K562 (cell line): ENCODE measurements at regions not wholly inside any gene's neighbourhood (a gene's known extent, or its start where the extent isn't known, plus 50 kb on each side); places are given as distances from the start of the nearest gene placed in this dataset.

ENCODE experiments used
- ATAC-seq: fragments of 200-7000 bp; cut with Tn5 transposase; 3 replicates; pipeline ENCODE4 v1.9.1; 2020; ENCODE audit warnings: moderate library complexity
- BruUV-seq: library from RNA; stranded (reverse); fragments of 400-500 nt; replicated peaks from 2 replicates; lab custom pipeline; 2021; lab: Mats Ljungman, UMichigan
- CTCF ChIA-PET: fragments of 300-600 bp; formaldehyde crosslinking; extraction: SDS; loops from one replicate; lab custom pipeline; 2021; ENCODE audit warnings: low intra/inter-chr PET ratio; lab: Yijun Ruan, JAX
- POLR2A ChIA-PET: fragments of 300-600, 350-650 bp; sonication (Branson Sonifier 250); formaldehyde crosslinking; extraction: SDS; loops from one replicate; lab custom pipeline; 2021; ENCODE audit warnings: antibody characterized with exemption, inconsistent platforms; lab: Yijun Ruan, JAX
- DNase-seq, 4 experiments: peaks; one replicate each; pipeline versions ENCODE4 v3.0.0 to v3.0.0-alpha.2; 2011 to 2018; ENCODE audit warnings: low spot score in 3 of 4, mixed read lengths in 3 of 4; ENCODE audit errors: extremely low read depth in 1 of 4
- FAIRE-seq: peaks from 2 replicates; lab custom pipeline; 2011; peaks lifted over from hg19 to GRCh38; lab: Jason Lieb, UNC
- H2AFZ ChIP-seq: 2 replicates; pipeline ENCODE4 v1.6.0; 2011; ENCODE audit warnings: low read depth, low read length, control low read depth, inconsistent platforms
- H3K27ac ChIP-seq: fragments of 200-600 bp; 3 replicates; pipeline ENCODE4 v1.8.0; 2011; ENCODE audit warnings: low read depth, mild to moderate bottlenecking, control low read depth, inconsistent platforms, low read length, moderate library complexity, mixed read lengths; ENCODE audit errors: extremely low read depth
- H3K27me3 ChIP-seq, 2 experiments: fragments of 300-600 bp in 1 of 2; 2 replicates in 1 of 2; 3 replicates in 1 of 2; pipeline versions ENCODE4 v1.6.0 to v1.8.0; 2011; ENCODE audit warnings: inconsistent platforms in 2 of 2, low read length in 2 of 2, mild to moderate bottlenecking in 1 of 2, mixed read lengths in 1 of 2, moderate library complexity in 1 of 2; ENCODE audit not compliant: control insufficient read depth in 2 of 2, insufficient read depth in 2 of 2
- H3K36me3 ChIP-seq: fragments of 300-600 bp; 3 replicates; pipeline ENCODE4 v1.8.0; 2011; ENCODE audit warnings: mild to moderate bottlenecking, low read length, inconsistent platforms; ENCODE audit not compliant: control insufficient read depth, insufficient read depth
- H3K4me1 ChIP-seq, 2 experiments: fragments of 200-600 bp in 1 of 2; replicated peaks in 1 of 2; 2 replicates in 1 of 2; 3 replicates in 1 of 2; pipeline versions ENCODE4 v1.5.1 to v1.8.0; 2011; ENCODE audit warnings: inconsistent platforms in 2 of 2, low read length in 2 of 2, mild to moderate bottlenecking in 1 of 2, mixed read lengths in 1 of 2, moderate library complexity in 1 of 2; ENCODE audit not compliant: control insufficient read depth in 2 of 2, insufficient read depth in 2 of 2
- H3K4me2 ChIP-seq: 2 replicates; pipeline ENCODE4 v1.6.1; 2011; ENCODE audit warnings: low read length, control low read depth, inconsistent platforms, mixed read lengths; ENCODE audit not compliant: insufficient read depth
- H3K4me3 ChIP-seq: fragments of 200-600 bp; sonication (generic), shearing (Covaris generic); 2 replicates; pipeline ENCODE4 v1.5.1; 2016; ENCODE audit warnings: control low read depth, inconsistent platforms
- H3K79me2 ChIP-seq: fragments of 200-600 bp; 3 replicates; pipeline ENCODE4 v1.8.0; 2011; ENCODE audit warnings: low read length, inconsistent platforms; ENCODE audit not compliant: control insufficient read depth, insufficient read depth
- H3K9ac ChIP-seq, 2 experiments: 2 replicates each; pipeline versions ENCODE4 v1.6.0 to v1.6.1; 2011; ENCODE audit warnings: low read depth in 2 of 2, low read length in 2 of 2, control low read depth in 1 of 2, inconsistent platforms in 1 of 2, mild to moderate bottlenecking in 1 of 2, mixed read lengths in 1 of 2; ENCODE audit not compliant: insufficient read depth in 1 of 2
- H3K9me1 ChIP-seq: one replicate; pipeline ENCODE4 v1.6.0; 2011; ENCODE audit warnings: inconsistent platforms, mild to moderate bottlenecking, low read length, moderate library complexity; ENCODE audit not compliant: control insufficient read depth, insufficient read depth
- H3K9me3 ChIP-seq: replicated peaks from 2 replicates; pipeline ENCODE4 v1.5.1; 2011; ENCODE audit warnings: low read depth, low read length, inconsistent platforms; ENCODE audit not compliant: control insufficient read depth, insufficient read depth
- H4K20me1 ChIP-seq: replicated peaks from 2 replicates; pipeline ENCODE4 v1.6.1; 2011; ENCODE audit warnings: low read length, inconsistent platforms, mixed read lengths; ENCODE audit not compliant: control insufficient read depth, insufficient read depth
- CBX3 ChIP-seq, 2 experiments: IDR thresholded peaks; 1 replicate in 1 of 2; 2 replicates in 1 of 2; pipeline ENCODE4 v1.6.1; 2012; ENCODE audit warnings: inconsistent platforms in 2 of 2, low read length in 2 of 2, borderline replicate concordance in 1 of 2, control low read depth in 1 of 2
- FIP1L1 ChIP-seq: fragments of 200-400 bp; formaldehyde crosslinking; IDR thresholded peaks from 2 replicates; pipeline ENCODE4 v1.6.1; 2018; ENCODE audit warnings: mild to moderate bottlenecking, low read depth, low read length; ENCODE audit not compliant: poor library complexity, severe bottlenecking
- NRF1 ChIP-seq, 2 experiments: fragments of 450-650 bp; IDR thresholded peaks in 1 of 2; conservative IDR thresholded peaks in 1 of 2; 2 replicates each; pipeline ENCODE4 v1.6.1; 2014; ENCODE audit warnings: mild to moderate bottlenecking in 2 of 2
- ZFPM2 ChIP-seq: fragments of 250-450 bp; sonication (Bioruptor Pico); IDR thresholded peaks from 2 replicates; pipeline ENCODE4 v1.5.1; 2022; ENCODE audit warnings: mild to moderate bottlenecking
- ZNF174 ChIP-seq: fragments of 250-450 bp; sonication (Bioruptor Pico); IDR thresholded peaks from 2 replicates; pipeline ENCODE4 v1.4.0; 2020; ENCODE audit warnings: mild to moderate bottlenecking
- ZNF239 ChIP-seq: fragments of 250-450 bp; sonication (Bioruptor Pico); IDR thresholded peaks from 2 replicates; pipeline ENCODE4 v1.4.0; 2020; ENCODE audit warnings: mild to moderate bottlenecking
- ZNF324 ChIP-seq: fragments of 250-450 bp; sonication (Bioruptor Pico); IDR thresholded peaks from 2 replicates; pipeline ENCODE4 v1.4.0; 2020; ENCODE audit warnings: mild to moderate bottlenecking
- ZNF644 ChIP-seq: fragments of 200-800 bp; sonication (Bioruptor generic); IDR thresholded peaks from 2 replicates; pipeline ENCODE4 v1.6.1; 2016; ENCODE audit warnings: low read depth, missing genetic modification characterization, missing compliant biosample characterization
- WGBS: fragments of 100-300 bp; shearing (Covaris generic); methylation state at CpG from one replicate; pipeline ENCODE4 v1.1.6; 2016; ENCODE audit warnings: low coverage, mixed read lengths; ENCODE audit not compliant: insufficient coverage; ENCODE audit errors: missing lambda C conversion rate; 5-methylcytosine and 5-hydroxymethylcytosine counted together
- in situ Hi-C: fragments of 300-500 bp; cut with MboI; formaldehyde crosslinking; loops from 4 replicates; pipeline ENCODE4 v1.15.0; 2018; ENCODE audit warnings: inconsistent platforms, mixed read lengths
- intact Hi-C: fragments of 100-400 bp; cut with micrococcal nuclease; formaldehyde crosslinking; loops from 2 replicates; pipeline ENCODE4 v1.14.2; 2022
- TF ChIP-seq, protein P1 (sequence below): sonication (generic); formaldehyde crosslinking; IDR thresholded peaks from 2 replicates; pipeline ENCODE4 v1.8.0; 2022; ENCODE audit warnings: mild to moderate bottlenecking, missing genetic modification reagents, borderline replicate concordance
- TF ChIP-seq, protein P2 (sequence below): fragments of 450-650 bp; conservative IDR thresholded peaks from 2 replicates; pipeline ENCODE4 v1.6.1; 2016; ENCODE audit warnings: missing genetic modification characterization, low read depth, mild to moderate bottlenecking, missing compliant biosample characterization, moderate library complexity

GRCh38 chr21:41037212-41037611 is 130.7 kb upstream of the BACE2 start:
- no peaks in the 10 kb centered on the region for H3K79me2 ChIP-seq
- in situ Hi-C loops: no loop called here

More at GRCh38 chr21:41037212-41037611, 130.7 kb upstream of the BACE2 start:
- Histone ChIP-seq H3K27me3 (no peaks in the 10 kb centered on the region), H2AFZ (no peak overlapping the region), H3K36me3 (no peaks in the 10 kb centered on the region), H3K9ac (no peak overlapping the region), H4K20me1 (no peaks in the 10 kb centered on the region), H3K4me2 (no peak overlapping the region), H3K9me1 (no peaks in the 10 kb centered on the region)
- BruUV-seq: no TSS peak
- FAIRE-seq (no peak), DNase-seq (no peak)
- intact Hi-C loops: no loop called here
- ChIA-PET CTCF (no interaction called here), POLR2A (interaction anchor here (0.5 kb wide), 1 partner anchor 20 kb away, joined by 3 read pairs; no protein-coding TSS in a partner anchor)
- WGBS: 0% methylated on average over 6 of the region's 6 CpGs
- TF ChIP-seq NRF1 (conservative IDR thresholded peaks at IDR 0.05 in 1 of 2, IDR thresholded peaks at IDR 0.05 in 1 of 2) (no peak), ZNF644 (no peak), ZNF174 (CRISPR knock-in tag) (no peak), CBX3 (IDR thresholded peaks at IDR 0.05; ENCODE audit: borderline replicate concordance in 1 of 2, low read length in 2 of 2) (no peak), ZNF239 (CRISPR knock-in tag) (no peak), ZFPM2 (CRISPR knock-in tag) (no peak), FIP1L1 (no peak), ZNF324 (no peak)
- TF ChIP-seq, protein P1, sequence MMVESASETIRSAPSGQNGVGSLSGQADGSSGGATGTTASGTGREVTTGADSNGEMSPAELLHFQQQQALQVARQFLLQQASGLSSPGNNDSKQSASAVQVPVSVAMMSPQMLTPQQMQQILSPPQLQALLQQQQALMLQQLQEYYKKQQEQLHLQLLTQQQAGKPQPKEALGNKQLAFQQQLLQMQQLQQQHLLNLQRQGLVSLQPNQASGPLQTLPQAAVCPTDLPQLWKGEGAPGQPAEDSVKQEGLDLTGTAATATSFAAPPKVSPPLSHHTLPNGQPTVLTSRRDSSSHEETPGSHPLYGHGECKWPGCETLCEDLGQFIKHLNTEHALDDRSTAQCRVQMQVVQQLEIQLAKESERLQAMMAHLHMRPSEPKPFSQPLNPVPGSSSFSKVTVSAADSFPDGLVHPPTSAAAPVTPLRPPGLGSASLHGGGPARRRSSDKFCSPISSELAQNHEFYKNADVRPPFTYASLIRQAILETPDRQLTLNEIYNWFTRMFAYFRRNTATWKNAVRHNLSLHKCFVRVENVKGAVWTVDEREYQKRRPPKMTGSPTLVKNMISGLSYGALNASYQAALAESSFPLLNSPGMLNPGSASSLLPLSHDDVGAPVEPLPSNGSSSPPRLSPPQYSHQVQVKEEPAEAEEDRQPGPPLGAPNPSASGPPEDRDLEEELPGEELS (CRISPR knock-in tag): no peak
- TF ChIP-seq, protein P2, sequence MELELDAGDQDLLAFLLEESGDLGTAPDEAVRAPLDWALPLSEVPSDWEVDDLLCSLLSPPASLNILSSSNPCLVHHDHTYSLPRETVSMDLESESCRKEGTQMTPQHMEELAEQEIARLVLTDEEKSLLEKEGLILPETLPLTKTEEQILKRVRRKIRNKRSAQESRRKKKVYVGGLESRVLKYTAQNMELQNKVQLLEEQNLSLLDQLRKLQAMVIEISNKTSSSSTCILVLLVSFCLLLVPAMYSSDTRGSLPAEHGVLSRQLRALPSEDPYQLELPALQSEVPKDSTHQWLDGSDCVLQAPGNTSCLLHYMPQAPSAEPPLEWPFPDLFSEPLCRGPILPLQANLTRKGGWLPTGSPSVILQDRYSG: no peak
- TF ChIP-seq, all 486 proteins: peak for 0
- no peak for ATAC-seq
- Histone ChIP-seq H3K4me1 (no peaks in the 10 kb centered on the region), H3K27ac (no peak overlapping the region), H3K9me3 (no peaks in the 10 kb centered on the region), H3K4me3 (no peak overlapping the region)
